Breast epithelium (tissue), 3 donors: ENCODE measurements at regions not wholly inside any gene's neighbourhood (a gene's known extent, or its start where the extent isn't known, plus 50 kb on each side); places are given as distances from the start of the nearest gene placed in this dataset.

Experiments
- POLR2A ChIP-seq: fragments of 450-650 bp; IDR thresholded peaks from one replicate; pipeline ENCODE4 v1.6.1; 2016; ENCODE audit warnings: antibody characterized with exemption, mild to moderate bottlenecking, moderate library complexity
- POLR2AphosphoS5 ChIP-seq, 3 donors: sonication (generic); formaldehyde crosslinking; IDR thresholded peaks; one replicate each; pipeline ENCODE4 v1.6.1; 2017; ENCODE audit warnings: antibody characterized with exemption in 3 of 3
- TF ChIP-seq, protein P1 (sequence below), 3 donors: fragments of 450-650 bp; IDR thresholded peaks; one replicate each; pipeline ENCODE4 v1.5.1; 2016 to 2017; ENCODE audit warnings: antibody characterized with exemption in 3 of 3, mild to moderate bottlenecking in 3 of 3, moderate library complexity in 3 of 3

DNA sequence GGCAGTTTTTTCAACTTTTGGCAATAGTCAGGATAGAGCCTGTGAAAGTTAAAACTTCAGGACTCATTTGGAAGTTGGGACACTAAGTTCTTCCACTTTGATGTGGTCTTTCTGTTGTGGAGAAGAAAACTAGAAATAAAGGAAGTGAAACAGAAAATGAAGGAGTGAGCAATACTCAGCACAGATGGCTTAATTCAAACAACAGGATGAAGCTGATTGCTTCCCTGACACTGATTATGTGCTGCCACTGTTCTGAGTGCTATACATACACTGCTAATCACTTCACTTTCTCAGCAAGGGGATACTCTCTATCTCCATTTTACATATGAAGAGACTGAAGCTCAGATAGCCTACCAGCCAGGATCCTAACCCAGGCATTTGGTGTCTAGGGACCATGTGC, 235.1 kb upstream of the CPEB2 start:
- TF ChIP-seq, protein P1, sequence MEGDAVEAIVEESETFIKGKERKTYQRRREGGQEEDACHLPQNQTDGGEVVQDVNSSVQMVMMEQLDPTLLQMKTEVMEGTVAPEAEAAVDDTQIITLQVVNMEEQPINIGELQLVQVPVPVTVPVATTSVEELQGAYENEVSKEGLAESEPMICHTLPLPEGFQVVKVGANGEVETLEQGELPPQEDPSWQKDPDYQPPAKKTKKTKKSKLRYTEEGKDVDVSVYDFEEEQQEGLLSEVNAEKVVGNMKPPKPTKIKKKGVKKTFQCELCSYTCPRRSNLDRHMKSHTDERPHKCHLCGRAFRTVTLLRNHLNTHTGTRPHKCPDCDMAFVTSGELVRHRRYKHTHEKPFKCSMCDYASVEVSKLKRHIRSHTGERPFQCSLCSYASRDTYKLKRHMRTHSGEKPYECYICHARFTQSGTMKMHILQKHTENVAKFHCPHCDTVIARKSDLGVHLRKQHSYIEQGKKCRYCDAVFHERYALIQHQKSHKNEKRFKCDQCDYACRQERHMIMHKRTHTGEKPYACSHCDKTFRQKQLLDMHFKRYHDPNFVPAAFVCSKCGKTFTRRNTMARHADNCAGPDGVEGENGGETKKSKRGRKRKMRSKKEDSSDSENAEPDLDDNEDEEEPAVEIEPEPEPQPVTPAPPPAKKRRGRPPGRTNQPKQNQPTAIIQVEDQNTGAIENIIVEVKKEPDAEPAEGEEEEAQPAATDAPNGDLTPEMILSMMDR (IDR thresholded peaks at IDR 0.05) = no peak
- TF ChIP-seq POLR2A = no peak
- TF ChIP-seq POLR2AphosphoS5 (IDR thresholded peaks at IDR 0.05) = no peak
